Astrocyte of the hippocampus (primary cell): ENCODE measurements at regions not wholly inside any gene's neighbourhood (a gene's known extent, or its start where the extent isn't known, plus 50 kb on each side); places are given as distances from the start of the nearest gene placed in this dataset.
A peak's percentile ranks its signal among the peaks of the same experiment; 100 is the strongest.
"Not testable (repeated sequence)": the region's sequence is repeated elsewhere in the genome, so short reads cannot be mapped to it uniquely, and the experiment has no call there.

Source experiments
- DNase-seq: peaks from one replicate; pipeline ENCODE4 v3.0.0; 2011; ENCODE audit warnings: low read depth, low spot score

DNA sequence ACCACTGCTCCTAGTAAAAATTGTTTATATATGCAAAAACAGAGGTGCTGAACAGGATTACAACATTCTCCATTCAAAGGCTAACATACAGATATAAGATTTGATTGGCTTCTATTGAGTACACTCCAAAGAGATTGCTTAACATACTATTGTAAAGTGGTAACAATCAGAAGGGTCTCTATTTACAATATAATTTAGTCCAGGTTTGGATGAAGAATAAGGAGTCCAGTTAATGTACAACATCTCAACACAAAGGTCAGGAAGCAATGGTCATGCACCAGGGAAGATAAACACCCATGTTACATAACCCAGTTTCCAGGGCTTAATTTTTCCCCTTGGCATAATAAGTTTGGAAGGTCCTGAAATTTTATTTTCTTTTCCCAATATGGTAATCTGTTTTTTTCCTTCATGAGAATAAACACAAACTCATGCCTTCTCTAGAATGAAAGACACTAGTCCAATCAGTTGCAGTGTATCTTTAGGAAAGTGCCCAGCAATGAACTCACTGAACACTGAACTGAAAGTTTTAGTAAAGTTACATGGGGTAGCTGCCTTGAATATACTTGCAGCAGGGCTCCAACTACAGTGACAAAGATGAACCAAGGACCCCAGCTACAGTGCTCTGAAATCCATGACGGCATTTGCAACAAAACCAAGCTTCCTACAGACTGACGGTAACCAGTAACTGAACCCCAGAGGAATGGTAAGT is 255.3 kb upstream of the GJE1 start:
- DNase-seq = no peak

GRCh38 chr6:141874930-141875602 is 257.7 kb upstream of the GJE1 start:
- no peak for DNase-seq

DNA sequence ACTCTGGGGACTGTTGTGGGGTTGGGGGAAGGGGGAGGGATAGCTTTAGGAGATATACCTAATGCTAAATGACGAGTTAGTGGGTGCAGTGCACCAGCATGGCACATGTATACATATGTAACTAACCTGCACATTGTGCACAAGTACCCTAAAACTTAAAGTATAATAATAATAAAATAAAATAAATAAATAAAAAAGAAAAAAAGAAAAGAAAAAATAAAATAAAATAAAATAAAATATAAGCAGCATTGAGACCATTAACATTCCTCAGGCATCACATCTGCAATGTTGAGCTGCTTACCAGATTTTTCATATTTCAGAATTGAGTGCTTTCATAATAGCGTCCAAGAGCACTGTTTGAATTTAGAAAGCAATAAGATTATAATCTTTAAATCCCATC is 263.2 kb upstream of the GJE1 start:
- DNase-seq = not testable (repeated sequence)

GRCh38 chr6:141867767-141868166 is 265.0 kb upstream of the GJE1 start:
- no peak for DNase-seq

DNA sequence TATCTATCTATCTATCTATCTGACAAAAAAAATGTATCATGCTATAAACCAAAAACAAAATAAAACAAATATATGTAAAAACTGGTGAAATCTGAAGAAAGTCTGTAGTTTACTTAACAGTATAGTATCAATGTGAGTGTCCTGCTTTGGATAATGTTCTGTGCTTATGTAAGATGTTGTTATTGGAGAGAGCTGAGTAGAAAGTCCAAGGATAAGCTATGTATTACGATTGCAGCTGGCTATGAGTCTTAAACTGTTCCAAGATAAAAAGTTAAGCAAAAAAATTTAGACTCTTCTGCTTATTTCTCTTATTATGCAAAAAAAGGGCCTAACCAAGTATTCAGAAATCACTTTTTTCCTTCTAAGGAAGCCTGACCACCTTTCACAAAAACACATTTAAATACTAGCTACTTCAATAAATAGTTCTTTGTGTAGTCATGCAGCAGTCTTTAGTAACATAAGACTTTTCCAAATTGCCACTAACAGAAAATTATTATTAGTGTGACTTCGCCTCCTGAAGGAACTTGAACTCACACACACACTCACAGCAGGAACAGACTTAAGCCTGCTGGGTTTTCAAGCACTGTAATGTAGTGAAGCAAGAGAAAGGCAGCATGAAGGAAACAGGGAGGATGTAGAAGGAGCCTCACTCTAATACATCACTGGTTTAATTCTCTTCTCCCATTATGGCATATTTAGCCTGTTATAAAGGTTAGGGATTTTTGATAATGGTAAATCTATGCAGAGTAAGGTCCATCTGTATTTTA is 265.8 kb upstream of the GJE1 start:
- no peak for DNase-seq

GRCh38 chr6:141851063-141851462 is 281.7 kb upstream of the GJE1 start:
- no peak for DNase-seq

- DNase-seq = peak; percentile 48
These were observed 284.5 kb upstream of the GJE1 start for GRCh38 chr6:141848029-141848890.

- no peak for DNase-seq
These were observed 286.1 kb upstream of the GJE1 start for GRCh38 chr6:141846639-141847038.

DNA sequence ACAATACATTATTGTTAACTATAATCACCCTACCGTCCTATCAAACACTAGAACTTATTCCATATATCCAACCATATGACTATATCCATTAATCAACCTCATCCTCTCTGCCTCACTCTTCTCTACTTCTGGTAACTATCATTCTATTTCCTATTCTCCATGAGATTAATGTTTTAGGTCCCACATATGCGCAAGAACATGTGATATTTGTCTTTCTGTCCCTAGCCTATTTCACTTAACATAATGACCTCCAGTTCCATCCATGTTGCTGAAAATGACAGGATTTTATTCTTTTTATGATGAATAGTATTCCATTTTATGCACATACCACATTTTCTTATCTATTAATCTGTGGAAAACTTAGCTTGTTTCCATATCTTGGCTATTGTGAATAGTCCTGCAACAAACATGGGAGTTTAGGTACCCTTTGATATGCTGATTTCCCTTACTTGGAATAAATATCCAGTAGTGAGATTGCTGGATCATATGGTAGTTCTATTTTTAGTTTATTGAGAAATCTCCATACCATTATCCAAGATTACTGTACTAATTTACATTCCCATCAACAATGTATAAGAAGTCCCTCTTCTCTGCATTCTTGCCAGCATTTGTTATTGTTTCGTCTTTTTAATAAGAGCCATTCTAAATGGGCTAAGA is 289.4 kb upstream of the GJE1 start:
- DNase-seq = no peak

DNA sequence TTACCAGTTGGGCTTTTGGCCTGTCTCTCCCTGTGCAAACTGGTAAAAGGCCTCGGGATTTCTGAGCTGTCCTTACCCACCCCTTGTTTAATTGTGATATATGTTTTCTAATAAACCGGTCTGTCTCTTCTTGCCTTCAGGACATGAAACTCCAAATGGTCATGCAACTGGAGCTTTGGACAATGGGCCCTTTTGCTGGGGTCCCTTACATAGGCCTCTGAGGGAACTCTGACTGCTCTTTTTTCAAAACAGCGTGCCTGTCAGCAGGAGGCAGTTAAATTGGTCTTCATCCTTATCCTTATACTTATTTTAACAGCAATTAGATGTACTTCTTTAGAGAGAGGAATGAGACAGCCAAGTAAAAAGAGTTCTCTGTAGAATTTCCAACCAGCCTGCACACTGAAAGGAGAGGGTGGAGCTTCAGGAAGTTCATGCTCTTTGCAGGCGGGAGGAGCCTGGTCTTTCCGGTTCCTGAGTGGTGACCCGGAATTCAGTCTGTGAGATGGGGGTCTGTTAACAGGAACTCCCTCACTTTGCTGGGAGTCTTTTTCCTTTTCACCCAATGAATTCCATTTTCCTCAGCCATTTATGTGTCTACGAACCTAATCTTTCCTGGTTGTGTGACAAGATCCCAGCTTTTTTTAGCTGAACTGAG is 299.6 kb upstream of the GJE1 start:
- DNase-seq = no peak

DNA sequence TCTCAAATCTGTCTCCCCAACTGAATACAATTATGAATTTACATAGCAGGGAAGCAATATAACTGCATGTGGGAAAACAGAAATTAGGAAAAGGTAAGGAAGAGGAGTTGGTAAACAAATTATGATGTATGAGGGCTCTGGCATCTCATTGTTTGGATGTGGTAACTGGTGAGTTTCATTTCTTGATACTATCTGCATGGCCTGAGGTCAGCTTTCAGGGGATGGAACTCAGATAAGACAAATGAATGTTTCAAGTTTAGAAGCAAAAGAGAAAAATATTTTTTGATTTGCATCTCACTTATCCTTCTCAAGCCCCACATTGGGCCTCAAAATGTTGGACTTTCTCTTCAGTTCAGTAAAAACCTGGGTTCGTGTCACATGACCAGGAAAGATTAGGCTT is 302.2 kb upstream of the GJE1 start:
- DNase-seq = no peak

DNA sequence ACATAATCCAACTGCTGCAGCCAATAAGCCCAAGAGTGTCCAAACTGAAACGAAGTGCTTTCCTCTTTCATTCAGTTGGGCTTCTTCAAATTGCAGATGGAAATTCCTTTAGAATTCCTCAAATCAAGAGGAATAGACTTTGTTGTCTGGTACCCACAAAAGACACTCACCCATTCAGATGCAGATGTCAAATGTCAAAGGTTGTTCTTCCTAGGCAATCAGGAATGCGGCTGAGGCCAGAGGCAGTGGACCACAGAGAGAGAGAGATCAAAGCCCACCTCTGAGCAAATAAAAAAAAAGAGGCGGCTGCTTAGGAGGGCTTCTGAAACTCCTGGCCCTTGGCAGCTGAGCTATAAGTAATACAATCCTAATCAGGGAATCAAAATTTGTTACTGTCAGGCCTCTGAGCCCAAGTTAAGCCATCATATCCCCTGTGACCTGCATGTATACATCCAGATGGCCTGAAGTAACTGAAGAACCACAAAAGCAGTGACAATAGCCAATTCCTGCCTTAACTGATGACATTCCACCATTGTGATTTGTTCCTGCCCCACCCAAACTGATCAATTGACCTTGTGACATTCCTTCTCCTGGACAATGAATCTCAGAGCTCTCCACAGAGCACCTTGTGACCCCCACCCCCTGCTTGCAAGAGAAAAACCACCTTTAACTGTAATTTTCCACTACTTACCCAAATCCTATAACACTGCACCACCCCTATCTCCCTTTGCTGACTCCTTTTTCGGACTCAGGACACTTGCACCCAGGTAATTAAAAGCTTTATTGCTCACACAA is 303.0 kb upstream of the GJE1 start:
- DNase-seq = no peak

- DNase-seq = no peak
These were observed 308.4 kb upstream of the GJE1 start for GRCh38 chr6:141824350-141824749.

DNA sequence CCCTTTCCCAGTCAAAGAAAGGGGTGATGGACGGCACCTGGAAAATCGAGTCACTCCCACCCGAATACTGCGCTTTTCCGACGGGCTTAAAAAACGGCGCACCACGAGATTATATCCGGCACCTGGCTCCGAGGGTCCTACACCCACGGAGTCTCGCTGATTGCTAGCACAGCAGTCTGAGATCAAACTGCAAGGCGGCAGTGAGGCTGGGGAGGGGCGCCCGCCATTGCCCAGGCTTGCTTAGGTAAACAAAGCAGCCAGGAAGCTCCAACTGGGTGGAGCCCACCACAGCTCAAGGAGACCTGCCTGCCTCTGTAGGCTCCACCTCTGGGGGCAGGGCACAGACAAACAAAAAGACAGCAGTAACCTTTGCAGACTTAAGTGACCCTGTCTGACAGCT is 317.7 kb upstream of the GJE1 start:
- DNase-seq = not testable (repeated sequence)

GRCh38 chr6:141809901-141810300 is 322.8 kb upstream of the GJE1 start:
- DNase-seq = no peak

DNA sequence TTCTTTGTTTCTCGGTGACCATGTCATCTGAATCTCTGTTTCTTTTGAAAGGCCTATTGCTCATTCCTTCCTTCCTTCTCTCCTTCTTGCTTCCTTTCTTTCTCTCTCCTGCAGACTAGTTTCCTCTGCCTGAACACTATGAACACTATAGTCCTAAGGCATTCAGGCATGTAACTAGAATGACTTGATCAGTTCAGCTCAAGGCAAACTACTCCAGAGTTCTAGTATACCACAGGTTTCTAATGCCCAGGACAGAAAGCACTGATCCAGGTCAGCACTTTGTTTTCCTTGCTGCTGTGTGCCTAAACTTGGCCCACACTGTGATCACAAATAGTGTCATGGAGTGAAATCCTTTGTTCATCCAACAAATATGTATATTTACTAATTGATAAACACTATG is 324.1 kb upstream of the GJE1 start:
- DNase-seq = peak; percentile 12

DNA sequence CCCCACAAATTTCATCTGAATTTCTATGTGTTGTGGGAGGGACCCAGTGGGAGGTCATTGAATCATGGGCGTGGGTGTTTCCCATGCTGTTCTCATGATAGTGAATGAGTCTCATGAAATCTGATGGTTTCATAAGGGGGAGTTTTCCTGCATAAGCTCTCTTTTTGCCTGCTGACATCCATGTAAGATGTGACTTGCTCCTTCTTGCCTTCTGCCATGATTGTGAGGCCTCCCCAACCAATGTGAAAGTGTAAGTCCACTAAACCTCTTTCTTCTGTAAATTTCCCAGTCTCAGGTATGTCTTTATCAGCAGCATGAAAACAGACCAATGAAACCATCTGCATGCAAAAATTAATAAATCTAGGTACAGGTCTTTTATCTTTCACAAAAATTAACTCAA is 331.8 kb upstream of the GJE1 start:
- DNase-seq = not testable (repeated sequence)

DNA sequence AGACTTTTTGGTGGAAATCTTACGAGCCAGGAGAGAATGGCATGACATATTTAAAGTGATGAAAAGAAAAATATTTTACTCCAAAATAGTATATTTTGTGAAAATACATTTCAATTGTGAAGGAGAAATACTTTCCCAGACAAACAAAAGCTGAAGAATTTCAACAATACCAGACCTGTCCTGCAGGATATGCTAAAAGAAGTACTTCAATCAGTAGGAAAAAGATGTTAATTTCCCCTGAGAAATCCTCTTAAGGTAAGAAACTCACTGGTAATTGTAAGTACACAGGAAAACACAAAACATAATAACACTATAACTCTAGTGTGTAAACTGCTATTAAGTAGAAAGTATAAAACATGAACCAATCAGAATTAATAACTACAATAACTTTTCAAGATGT is 341.8 kb upstream of the GJE1 start:
- no peak for DNase-seq

DNA sequence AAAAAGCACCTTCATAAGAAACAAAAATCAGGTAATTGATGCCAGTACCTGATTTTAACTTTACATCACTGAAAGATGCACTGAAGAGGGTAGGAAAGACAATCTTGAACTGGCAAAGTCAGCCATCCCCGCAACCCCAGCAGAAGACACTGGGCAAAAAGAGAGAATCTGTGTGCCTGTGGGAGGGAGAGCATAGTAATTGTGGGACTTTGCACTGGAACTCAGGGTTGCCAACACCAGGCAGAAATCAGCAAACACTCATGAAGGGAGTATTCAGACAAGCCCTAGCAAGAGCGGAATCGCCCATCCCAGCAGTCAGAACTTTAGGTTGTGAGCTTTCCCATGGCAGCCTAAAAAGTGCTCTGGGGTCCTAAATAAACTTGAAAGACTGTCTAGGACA is 344.6 kb upstream of the GJE1 start:
- DNase-seq = no peak

DNA sequence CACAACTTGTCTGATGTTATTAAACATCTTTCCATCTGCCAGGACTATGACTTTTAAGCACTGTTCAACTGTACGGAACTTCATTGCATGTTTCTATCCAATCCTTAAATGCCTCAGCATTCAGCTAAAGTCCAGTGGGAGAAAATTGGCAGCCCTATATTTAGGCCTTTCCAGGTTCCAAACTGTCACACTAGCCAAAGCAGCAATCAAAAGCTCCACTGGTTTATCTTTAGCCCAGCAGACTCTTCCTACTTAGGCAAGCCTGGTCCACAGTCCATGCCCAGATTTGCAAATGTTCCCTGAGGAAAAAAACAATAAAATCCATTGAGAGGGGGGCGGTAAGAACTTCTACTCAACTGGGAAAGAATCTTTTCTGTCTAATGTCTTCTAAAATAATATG is 349.1 kb upstream of the GJE1 start:
- no peak for DNase-seq
